Mesothelial cell of epicardium (in vitro differentiated cells): ENCODE measurements at regions not wholly inside any gene's neighbourhood (a gene's known extent, or its start where the extent isn't known, plus 50 kb on each side); places are given as distances from the start of the nearest gene placed in this dataset.
"Not testable (repeated sequence)": the region's sequence is repeated elsewhere in the genome, so short reads cannot be mapped to it uniquely, and the experiment has no call there.

Experiments
- DNase-seq, 2 experiments: peaks; one replicate each; pipeline ENCODE4 v3.0.0; 2021; ENCODE audit warnings: low spot score in 2 of 2; ENCODE audit not compliant: unreplicated experiment in 2 of 2
- H3K27ac Mint-ChIP-seq: 2 replicates; pipeline ENCODE4 v1.8.0; 2021; ENCODE audit warnings: mixed read lengths
- H3K27me3 Mint-ChIP-seq: 2 replicates; pipeline ENCODE4 v1.8.0; 2021; ENCODE audit warnings: low read depth, mixed read lengths
- H3K36me3 Mint-ChIP-seq: 2 replicates; pipeline ENCODE4 v1.8.0; 2021; ENCODE audit warnings: mixed read lengths
- H3K4me1 Mint-ChIP-seq: 2 replicates; pipeline ENCODE4 v1.8.0; 2021; ENCODE audit warnings: mixed read lengths
- H3K4me3 Mint-ChIP-seq: 2 replicates; pipeline ENCODE4 v1.8.0; 2021; ENCODE audit warnings: mild to moderate bottlenecking, moderate library complexity, mixed read lengths
- H3K9me3 Mint-ChIP-seq: 2 replicates; pipeline ENCODE4 v1.8.0; 2021; ENCODE audit warnings: mixed read lengths
- CTCF ChIP-seq: fragments of 200-600 bp; sonication (generic); IDR thresholded peaks from one replicate; pipeline ENCODE4 v1.5.0; 2021; ENCODE audit warnings: antibody characterized with exemption; ENCODE audit not compliant: unreplicated experiment

- DNase-seq: no peak
- Mint-ChIP-seq H3K27me3 (no peaks in the 10 kb centered on the region), H3K4me1 (peaks cover 28% of the 10 kb centered on the region), H3K36me3 (peaks cover 34% of the 10 kb centered on the region), H3K4me3 (no peak overlapping the region), H3K9me3 (peaks cover 29% of the 10 kb centered on the region), H3K27ac (peak overlapping the region; percentile 4)
- TF ChIP-seq CTCF: no peak
Measured at GRCh38 chr17:63293323-63294075, 152.6 kb downstream of the CYB561 start.

- Mint-ChIP-seq H3K4me1 (peaks cover 28% of the 10 kb centered on the region), H3K27ac (peak overlapping the region; percentile 18), H3K4me3 (no peak overlapping the region), H3K9me3 (peaks cover 37% of the 10 kb centered on the region), H3K36me3 (peaks cover 39% of the 10 kb centered on the region), H3K27me3 (no peaks in the 10 kb centered on the region)
- DNase-seq: no peak
- TF ChIP-seq CTCF: no peak
Measured at GRCh38 chr17:63294776-63295175, 151.3 kb downstream of the CYB561 start.

- H3K36me3 Mint-ChIP-seq: peaks cover 43% of the 10 kb centered on the region
- no peak overlapping the region for H3K4me3 Mint-ChIP-seq
- no peak overlapping the region for H3K27ac Mint-ChIP-seq
- no peak for DNase-seq
- no peak for TF ChIP-seq CTCF
- peaks cover 28% of the 10 kb centered on the region for H3K4me1 Mint-ChIP-seq
- H3K9me3 Mint-ChIP-seq: peaks cover 41% of the 10 kb centered on the region
- H3K27me3 Mint-ChIP-seq: no peaks in the 10 kb centered on the region
Measured at GRCh38 chr17:63295288-63295687, 150.8 kb downstream of the CYB561 start.

GRCh38 chr17:63295839-63296590 lies 150.1 kb downstream of the CYB561 start:
- DNase-seq: no peak
- Mint-ChIP-seq H3K4me1 (peaks cover 28% of the 10 kb centered on the region), H3K9me3 (peaks cover 48% of the 10 kb centered on the region), H3K4me3 (no peak overlapping the region), H3K36me3 (peaks cover 50% of the 10 kb centered on the region), H3K27ac (no peak overlapping the region), H3K27me3 (no peaks in the 10 kb centered on the region)
- TF ChIP-seq CTCF: no peak

- H3K36me3 Mint-ChIP-seq: peaks cover 77% of the 10 kb centered on the region
- H3K4me1 Mint-ChIP-seq, DNase-seq: not testable (repeated sequence)
Measured at GRCh38 chr17:63298916-63299315, 147.2 kb downstream of the CYB561 start.

GRCh38 chr17:63304704-63305261 lies 141.3 kb downstream of the CYB561 start:
- Mint-ChIP-seq H3K4me1 (no peaks in the 10 kb centered on the region), H3K27me3 (no peaks in the 10 kb centered on the region), H3K4me3 (no peak overlapping the region), H3K9me3 (peaks cover 54% of the 10 kb centered on the region), H3K36me3 (peaks cover 52% of the 10 kb centered on the region), H3K27ac (no peak overlapping the region)
- no peak for DNase-seq
- no peak for TF ChIP-seq CTCF

More at GRCh38 chr17:63298916-63299315, 147.2 kb downstream of the CYB561 start:
- not testable (repeated sequence) for H3K4me3 Mint-ChIP-seq, H3K27ac Mint-ChIP-seq, H3K27me3 Mint-ChIP-seq
- H3K9me3 Mint-ChIP-seq: peaks cover 75% of the 10 kb centered on the region
